PC-3 (cell line): ENCODE measurements at regions not wholly inside any gene's neighbourhood (a gene's known extent, or its start where the extent isn't known, plus 50 kb on each side); places are given as distances from the start of the nearest gene placed in this dataset.

Source experiments
- ATAC-seq: fragments of 200-7000 bp; cut with Tn5 transposase; 2 replicates; pipeline ENCODE4 v1.9.1; 2020; ENCODE audit warnings: mild to moderate bottlenecking, moderate library complexity
- BruUV-seq: library from RNA; stranded (reverse); fragments of 400-500 nt; replicated peaks from 2 replicates; lab custom pipeline; 2021; lab: Mats Ljungman, UMichigan
- CTCF ChIA-PET: fragments of 300-600 bp; sonication (Branson Sonifier 250); formaldehyde crosslinking; loops from one replicate; lab custom pipeline; 2022; ENCODE audit warnings: antibody characterized with exemption; lab: Charles Lee
- POLR2A ChIA-PET: fragments of 300-600 bp; sonication (Branson Sonifier 250); formaldehyde crosslinking; loops from one replicate; lab custom pipeline; 2022; ENCODE audit warnings: antibody characterized with exemption; ENCODE audit not compliant: unreplicated experiment; lab: Charles Lee
- DNase-seq: peaks from one replicate; pipeline ENCODE4 v3.0.0-alpha.2; 2015
- H2AFZ ChIP-seq: fragments of 300-600 bp; sonication (generic); 2 replicates; pipeline ENCODE4 v1.6.0; 2016; ENCODE audit warnings: antibody characterized with exemption, low read length
- H3F3A ChIP-seq: fragments of 300-600 bp; sonication (generic); one replicate; pipeline ENCODE4 v1.6.0; 2017; ENCODE audit warnings: antibody characterized with exemption, low read length, control low read depth, mild to moderate bottlenecking; ENCODE audit not compliant: unreplicated experiment
- H3K27ac ChIP-seq: fragments of 300-600 bp; sonication (generic); 2 replicates; pipeline ENCODE4 v1.5.1; 2016; ENCODE audit warnings: mild to moderate bottlenecking, low read length
- H3K27me3 ChIP-seq: fragments of 300-600 bp; sonication (generic); 2 replicates; pipeline ENCODE4 v1.6.1; 2016; ENCODE audit warnings: low read length, mixed read lengths
- H3K36me3 ChIP-seq: fragments of 300-600 bp; sonication (generic); 2 replicates; pipeline ENCODE4 v1.6.1; 2016; ENCODE audit warnings: low read depth, mixed run types, low read length, mixed read lengths
- H3K4me1 ChIP-seq: fragments of 300-600 bp; sonication (generic); 2 replicates; pipeline ENCODE4 v1.5.1; 2016; ENCODE audit warnings: low read length; ENCODE audit not compliant: insufficient read depth
- H3K4me2 ChIP-seq: fragments of 300-600 bp; sonication (generic); 2 replicates; pipeline ENCODE4 v1.6.0; 2016; ENCODE audit warnings: low read length
- H3K4me3 ChIP-seq: fragments of 300-600 bp; sonication (generic); 2 replicates; pipeline ENCODE4 v1.5.1; 2016; ENCODE audit warnings: mild to moderate bottlenecking, low read length, mixed read lengths
- H3K79me2 ChIP-seq: fragments of 300-600 bp; sonication (generic); 2 replicates; pipeline ENCODE4 v1.6.1; 2017; ENCODE audit warnings: low read length, mixed read lengths
- H3K9ac ChIP-seq: fragments of 300-600 bp; sonication (generic); 2 replicates; pipeline ENCODE4 v1.6.0; 2016; ENCODE audit warnings: mild to moderate bottlenecking, low read length
- H3K9me2 ChIP-seq: fragments of 300-600 bp; sonication (generic); replicated peaks from 2 replicates; pipeline ENCODE4 v1.6.1; 2016; ENCODE audit warnings: mixed run types, low read length, mixed read lengths
- H3K9me3 ChIP-seq: fragments of 300-600 bp; sonication (generic); 2 replicates; pipeline ENCODE4 v1.6.1; 2016; ENCODE audit warnings: low read length, mixed read lengths
- H4K20me1 ChIP-seq: fragments of 300-600 bp; sonication (generic); 2 replicates; pipeline ENCODE4 v1.6.1; 2016; ENCODE audit warnings: low read length, mixed read lengths
- CTCF ChIP-seq: fragments of 300-600 bp; sonication (generic); conservative IDR thresholded peaks from 2 replicates; pipeline ENCODE4 v1.5.1; 2017; ENCODE audit warnings: antibody characterized with exemption, low read depth, mild to moderate bottlenecking, low read length
- EZH2 ChIP-seq: fragments of 300-600 bp; sonication (generic); IDR thresholded peaks from one replicate; pipeline ENCODE4 v1.6.1; 2017; ENCODE audit warnings: antibody characterized with exemption, mild to moderate bottlenecking, low read length; ENCODE audit not compliant: unreplicated experiment
- EZH2phosphoT487 ChIP-seq: fragments of 300-600 bp; sonication (generic); IDR thresholded peaks from 2 replicates; pipeline ENCODE4 v1.6.1; 2018; ENCODE audit warnings: mild to moderate bottlenecking, antibody characterized with exemption, low read length, borderline replicate concordance
- intact Hi-C: fragments of 100-400 bp; cut with micrococcal nuclease; formaldehyde crosslinking; loops from 2 replicates; pipeline ENCODE4 v1.9.0; 2023

- TF ChIP-seq EZH2 = no peak
- TF ChIP-seq EZH2phosphoT487 = no peak
- ChIA-PET POLR2A (no interaction called here), CTCF (interaction anchor here (0.6 kb wide), 1 partner anchor 11 kb away, joined by 3 read pairs; no protein-coding TSS in a partner anchor)
- no peaks in the 10 kb centered on the region for H3K9me3 ChIP-seq
- peaks cover 32% of the 10 kb centered on the region for H3K27me3 ChIP-seq
- H4K20me1 ChIP-seq = no peaks in the 10 kb centered on the region
- H3K79me2 ChIP-seq = no peaks in the 10 kb centered on the region
- H3K9me2 ChIP-seq = no peaks in the 10 kb centered on the region
- no peaks in the 10 kb centered on the region for H3K4me1 ChIP-seq
- no TSS peak for BruUV-seq
- no peak overlapping the region for H3K9ac ChIP-seq
- no peak for ATAC-seq
- no peaks in the 10 kb centered on the region for H3F3A ChIP-seq
- H3K36me3 ChIP-seq = no peaks in the 10 kb centered on the region
- H3K4me3 ChIP-seq = no peak overlapping the region
- intact Hi-C loops = no loop called here
- no peak overlapping the region for H3K4me2 ChIP-seq
- DNase-seq = no peak
- H3K27ac ChIP-seq = no peak overlapping the region
- H2AFZ ChIP-seq = no peak overlapping the region
Observed at GRCh38 chr2:118762290-118762689, 85.2 kb downstream of the EN1 start.

- BruUV-seq = no TSS peak
- ChIA-PET POLR2A (no interaction called here), CTCF (interaction anchor here (0.6 kb wide), 1 partner anchor 11 kb away, joined by 3 read pairs; no protein-coding TSS in a partner anchor)
- Histone ChIP-seq H3K9me2 (no peaks in the 10 kb centered on the region), H3K4me2 (no peak overlapping the region), H3K79me2 (no peaks in the 10 kb centered on the region), H3K27ac (no peak overlapping the region), H2AFZ (no peak overlapping the region), H3K27me3 (peaks cover 32% of the 10 kb centered on the region), H4K20me1 (no peaks in the 10 kb centered on the region), H3K4me3 (no peak overlapping the region), H3F3A (no peaks in the 10 kb centered on the region), H3K9ac (no peak overlapping the region), H3K9me3 (no peaks in the 10 kb centered on the region), H3K36me3 (no peaks in the 10 kb centered on the region), H3K4me1 (no peaks in the 10 kb centered on the region)
- DNase-seq (no peak), ATAC-seq (no peak)
- intact Hi-C loops = no loop called here
- no peak for TF ChIP-seq EZH2phosphoT487
- no peak for TF ChIP-seq EZH2
- TF ChIP-seq CTCF = no peak
Observed at GRCh38 chr2:118761771-118762170, 85.7 kb downstream of the EN1 start.

- TF ChIP-seq EZH2 (no peak), EZH2phosphoT487 (no peak), CTCF (no peak)
- Histone ChIP-seq H3K36me3 (no peaks in the 10 kb centered on the region), H3K4me1 (peaks cover 5% of the 10 kb centered on the region; the same call in 1 of the 2 replicates), H2AFZ (no peak overlapping the region), H3K4me2 (no peak overlapping the region), H3K9ac (no peak overlapping the region), H3K4me3 (no peak overlapping the region), H3K79me2 (no peaks in the 10 kb centered on the region), H3K27me3 (peaks cover 21% of the 10 kb centered on the region), H3K9me3 (no peaks in the 10 kb centered on the region), H3F3A (no peaks in the 10 kb centered on the region), H3K27ac (no peak overlapping the region), H3K9me2 (no peaks in the 10 kb centered on the region), H4K20me1 (no peaks in the 10 kb centered on the region)
- ChIA-PET POLR2A (no interaction called here), CTCF (interaction anchor here (0.6 kb wide), 1 partner anchor 99 kb away, joined by 7 read pairs; no protein-coding TSS in a partner anchor)
- ATAC-seq (no peak), DNase-seq (no peak)
- BruUV-seq = no TSS peak
- intact Hi-C loops = no loop called here
Observed at GRCh38 chr2:118755901-118756300, 91.5 kb downstream of the EN1 start.
